GM21528 (cell line): ENCODE measurements at regions not wholly inside any gene's neighbourhood (a gene's known extent, or its start where the extent isn't known, plus 50 kb on each side); places are given as distances from the start of the nearest gene placed in this dataset.
"Not testable (repeated sequence)": the region's sequence is repeated elsewhere in the genome, so short reads cannot be mapped to it uniquely, and the experiment has no call there.

Experiments
- ATAC-seq: cut with Tn5 transposase; IDR thresholded peaks from one replicate; pipeline ENCODE4 v1.9.1; 2021; ENCODE audit warnings: mild to moderate bottlenecking, moderate library complexity; ENCODE audit not compliant: unreplicated experiment, low FRiP score

DNA sequence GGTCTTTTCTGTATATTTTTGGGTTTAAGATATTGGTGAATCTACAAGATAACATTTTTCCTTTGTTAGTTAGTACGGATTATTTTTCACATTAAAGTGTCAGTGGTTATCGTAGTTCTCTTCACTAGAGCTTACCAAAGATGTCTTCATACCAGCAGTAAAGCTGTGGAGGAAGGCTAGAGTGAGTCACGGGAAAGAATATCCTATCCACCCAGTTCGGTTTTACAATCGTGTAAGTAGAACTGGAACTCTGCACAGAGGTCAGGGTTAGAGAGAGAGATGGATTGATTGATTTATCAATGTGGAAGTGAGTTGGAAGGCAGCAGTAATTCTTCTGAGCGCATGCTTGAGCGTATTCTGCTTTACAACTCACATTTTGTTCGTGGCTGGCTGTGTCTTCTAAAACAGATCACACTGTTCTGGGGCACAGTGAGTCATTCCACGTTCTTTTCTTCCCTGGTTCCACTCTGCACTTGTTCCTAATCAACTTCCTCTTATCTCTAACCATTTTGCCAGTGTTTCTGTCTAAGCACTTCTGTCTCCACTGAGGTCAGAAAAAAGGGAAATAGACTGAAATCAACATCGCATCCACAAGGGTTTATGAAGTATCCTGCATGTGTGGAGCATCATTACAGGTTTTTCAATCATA is 86.5 kb upstream of the ARRDC3 start:
- ATAC-seq: no peak

GRCh38 chr5:91468651-91469422 is 85.7 kb upstream of the ARRDC3 start:
- ATAC-seq: no peak

DNA sequence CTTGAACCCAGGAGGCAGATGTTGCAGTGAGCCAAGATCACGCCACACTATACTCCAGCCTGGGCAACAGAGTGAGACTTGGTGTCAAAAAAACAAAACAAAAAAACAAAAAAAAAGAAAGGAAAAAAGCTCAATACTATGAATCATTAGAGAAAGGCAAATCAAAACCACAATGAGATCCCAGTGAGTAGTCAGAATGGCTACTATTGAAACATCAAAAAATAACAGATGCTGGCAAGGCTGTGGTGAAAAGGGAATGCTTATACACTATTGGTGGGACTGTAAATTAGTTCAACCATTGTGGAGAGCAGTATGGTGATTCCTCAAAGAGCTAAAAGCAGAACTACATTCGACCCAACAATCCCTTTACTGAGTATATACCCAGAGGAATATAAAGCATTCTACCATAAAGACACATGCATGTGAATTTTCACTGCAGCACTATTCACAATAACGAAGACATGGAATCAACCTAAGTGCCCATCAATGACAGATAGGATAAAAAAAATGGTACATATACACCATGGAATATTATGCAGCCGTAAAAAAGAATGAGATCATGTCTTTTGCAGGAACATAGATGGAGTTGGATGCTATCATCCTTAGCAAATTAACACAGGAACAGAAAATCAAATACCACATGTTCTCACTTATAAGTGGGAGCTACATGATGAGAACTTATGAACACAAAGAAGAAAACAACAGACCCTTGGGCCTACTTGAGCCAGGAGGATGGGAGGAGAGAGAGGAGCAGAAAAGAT is 81.9 kb upstream of the ARRDC3 start:
- ATAC-seq: no peak

GRCh38 chr5:91457681-91458058 is 74.6 kb upstream of the ARRDC3 start:
- no peak for ATAC-seq

GRCh38 chr5:91456928-91457680 is 74.0 kb upstream of the ARRDC3 start:
- ATAC-seq: no peak

- ATAC-seq: no peak
Measured at GRCh38 chr5:91449083-91449482, 66.0 kb upstream of the ARRDC3 start.

- not testable (repeated sequence) for ATAC-seq
Measured at GRCh38 chr5:91448079-91448478, 65.0 kb upstream of the ARRDC3 start.

GRCh38 chr5:91446880-91447279 is 63.8 kb upstream of the ARRDC3 start:
- ATAC-seq: not testable (repeated sequence)

DNA sequence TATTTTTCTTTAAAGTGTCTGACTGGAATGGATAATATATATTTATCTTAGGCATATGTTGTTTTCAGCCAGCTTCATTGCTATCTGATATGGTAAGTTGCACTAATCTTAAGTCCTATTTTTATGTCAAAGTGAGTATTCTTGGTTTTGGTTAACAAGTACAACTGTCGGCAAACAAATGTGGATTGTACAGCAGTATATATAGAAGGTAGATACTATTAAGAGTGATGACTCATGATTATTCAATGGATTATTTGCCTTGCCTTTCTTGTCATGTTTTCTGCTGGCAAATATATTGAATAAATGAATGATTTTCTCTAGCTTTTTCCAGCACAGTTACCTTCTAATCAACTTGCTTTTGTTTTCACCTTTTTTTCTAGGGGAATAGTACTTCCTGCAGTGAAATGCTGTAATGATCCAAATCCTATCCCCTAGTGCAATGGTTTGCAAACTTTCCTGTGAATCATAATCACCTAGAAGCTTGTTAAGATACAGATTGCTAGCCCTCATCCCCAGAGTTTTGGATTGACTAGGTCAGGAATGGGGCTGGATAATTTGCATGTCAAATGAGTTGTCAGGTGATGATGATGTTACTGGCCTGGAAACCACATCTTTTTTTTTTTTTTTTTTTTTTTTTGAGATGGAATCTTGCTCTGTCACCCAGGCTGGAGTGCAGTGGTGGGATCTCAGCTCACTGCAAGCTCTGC is 60.8 kb upstream of the ARRDC3 start:
- no peak for ATAC-seq

DNA sequence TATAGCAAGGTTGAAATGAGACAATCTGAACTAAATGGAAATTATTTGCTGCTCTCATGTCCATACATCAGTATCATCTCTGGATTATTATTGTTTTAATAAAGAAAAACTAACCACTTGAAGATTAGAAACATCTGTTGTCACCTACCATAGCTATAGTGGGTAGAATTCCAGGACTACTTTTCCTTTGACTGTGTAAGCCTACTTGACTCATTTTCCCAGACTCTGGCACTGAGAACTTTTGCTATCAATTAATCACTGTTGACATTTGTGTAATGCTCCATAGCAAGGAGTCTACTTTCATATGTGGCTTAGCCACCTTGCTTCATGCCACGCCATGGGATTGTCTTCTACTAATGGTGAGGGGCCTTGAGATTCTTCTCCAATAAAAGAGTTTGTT is 59.9 kb upstream of the ARRDC3 start:
- ATAC-seq: no peak

DNA sequence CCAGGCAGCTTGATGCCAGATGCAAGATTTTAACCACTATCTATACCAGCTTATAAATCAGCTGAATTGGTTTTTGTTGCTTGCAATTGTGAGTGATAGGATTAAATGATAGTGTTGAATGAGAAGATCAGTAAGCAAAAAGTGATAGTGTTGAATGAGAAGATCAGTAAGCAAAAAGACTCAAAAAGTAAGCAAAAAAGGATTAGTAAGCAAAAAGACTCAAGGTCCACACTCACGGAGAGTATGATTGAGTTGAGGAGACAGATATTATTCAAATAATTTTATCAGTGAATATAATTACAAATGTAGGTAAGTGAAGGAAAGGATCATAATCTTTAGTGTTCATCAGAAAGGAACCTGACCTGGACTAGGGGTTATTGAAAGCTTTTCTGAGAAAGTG is 58.0 kb upstream of the ARRDC3 start:
- no peak for ATAC-seq

DNA sequence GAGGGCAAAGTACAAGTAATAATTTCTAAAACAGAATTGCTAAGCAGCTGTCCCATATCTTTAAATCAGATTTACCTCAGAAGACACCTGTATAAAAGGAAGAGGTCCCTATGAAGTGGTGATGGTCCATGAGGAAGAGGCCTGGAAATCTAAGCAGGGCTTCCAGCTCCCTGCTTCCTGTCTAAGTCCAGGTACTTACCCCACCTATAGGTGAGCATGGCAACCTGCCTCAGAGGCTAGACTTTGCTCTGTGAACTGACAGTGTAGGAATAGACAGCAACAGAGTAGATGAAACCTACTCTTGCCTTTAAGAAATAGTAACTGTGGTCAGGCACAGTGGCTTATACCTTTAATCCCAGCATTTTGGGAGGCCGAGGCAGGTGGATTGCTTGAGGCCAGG is 55.8 kb upstream of the ARRDC3 start:
- ATAC-seq: no peak

- ATAC-seq: no peak
Measured at GRCh38 chr5:91436241-91436640, 53.1 kb upstream of the ARRDC3 start.

GRCh38 chr5:91434348-91434747 is 51.2 kb upstream of the ARRDC3 start:
- no peak for ATAC-seq

DNA sequence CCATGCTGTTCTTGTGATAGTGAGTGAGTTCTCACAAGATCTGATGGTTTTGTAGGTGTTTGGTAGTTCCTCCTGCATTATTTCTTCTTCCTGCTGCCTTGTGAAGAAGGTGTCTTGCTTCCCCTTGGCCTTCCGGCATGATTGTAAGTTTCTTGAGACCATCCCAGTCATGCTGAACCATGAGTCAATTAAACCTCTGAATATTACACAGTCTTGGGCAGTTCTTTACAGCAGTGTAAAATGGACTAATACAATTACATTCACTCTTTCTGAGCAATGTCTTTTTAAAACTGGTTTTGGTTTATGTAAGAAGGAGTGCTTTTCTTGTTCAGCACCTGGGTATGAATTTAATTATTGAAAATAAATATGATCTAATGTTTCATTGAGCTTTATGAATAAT is 50.7 kb upstream of the ARRDC3 start:
- no peak for ATAC-seq
